Muscle layer of colon (tissue), 2 donors: ENCODE measurements at regions not wholly inside any gene's neighbourhood (a gene's known extent, or its start where the extent isn't known, plus 50 kb on each side); places are given as distances from the start of the nearest gene placed in this dataset.

ENCODE experiments used
- H3K27ac ChIP-seq: one replicate; pipeline ENCODE4 v1.7.0; 2013; ENCODE audit warnings: low read depth, mild to moderate bottlenecking, low read length, moderate library complexity
- H3K27me3 ChIP-seq, 2 donors: one replicate each; pipeline ENCODE4 v1.7.0; 2013; ENCODE audit warnings: low read length in 2 of 2, mild to moderate bottlenecking in 2 of 2; ENCODE audit not compliant: insufficient read depth in 2 of 2, control insufficient read depth in 1 of 2
- H3K36me3 ChIP-seq: one replicate; pipeline ENCODE4 v1.7.0; 2013; ENCODE audit warnings: mild to moderate bottlenecking, low read length; ENCODE audit not compliant: insufficient read depth
- H3K4me1 ChIP-seq: one replicate; pipeline ENCODE4 v1.7.0; 2013; ENCODE audit warnings: mild to moderate bottlenecking, low read length; ENCODE audit not compliant: insufficient read depth
- H3K4me3 ChIP-seq, 2 donors: one replicate each; pipeline ENCODE4 v1.7.0; 2013; ENCODE audit warnings: low read length in 2 of 2, low read depth in 1 of 2, mild to moderate bottlenecking in 1 of 2, moderate library complexity in 1 of 2
- H3K9ac ChIP-seq: one replicate; pipeline ENCODE4 v1.7.0; 2013; ENCODE audit warnings: low read length
- H3K9me3 ChIP-seq: one replicate; pipeline ENCODE4 v1.7.0; 2013; ENCODE audit warnings: mild to moderate bottlenecking, low read length
- donor health status: abdominal sarcoma.
- donor health status: Adenocarcinoma of cecum.

DNA sequence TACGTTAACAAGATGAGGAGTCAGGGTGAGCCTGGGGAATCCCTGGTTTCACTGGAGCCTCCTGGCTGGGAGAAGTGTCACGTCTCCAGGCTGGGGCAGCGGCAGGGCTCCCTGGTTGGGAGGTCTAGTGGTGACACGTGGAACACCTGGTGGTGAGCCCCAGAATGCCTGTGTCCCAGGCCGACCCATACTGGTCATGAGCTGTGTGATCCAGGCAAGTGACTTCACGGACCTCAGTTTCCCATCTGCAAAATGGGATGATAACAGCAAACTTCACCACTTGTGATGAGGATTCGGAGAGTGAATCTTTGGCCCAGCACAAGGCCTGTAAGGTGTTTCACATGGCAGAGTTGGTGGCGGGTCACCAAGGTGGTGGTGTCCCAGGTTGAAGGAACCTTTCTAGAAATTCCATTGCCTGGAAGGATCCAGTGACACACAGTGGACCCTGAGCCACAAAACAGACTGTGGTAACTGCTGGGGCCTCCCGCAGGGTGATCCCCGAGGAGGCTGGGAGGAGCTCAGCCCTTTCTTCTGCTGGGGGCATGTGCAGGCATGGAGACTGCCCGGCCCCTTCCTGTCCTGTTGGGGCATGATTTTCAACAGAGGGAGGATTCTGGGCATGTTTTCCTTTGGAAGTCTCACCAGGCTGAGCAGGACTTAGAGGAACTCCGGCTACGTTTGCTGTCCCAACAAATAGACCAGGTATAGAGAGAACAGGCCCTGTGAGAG is 153.9 kb upstream of the IER5L start:
- H3K36me3 ChIP-seq: no peaks in the 10 kb centered on the region
- H3K4me1 ChIP-seq: peaks cover 45% of the 10 kb centered on the region
- H3K9ac ChIP-seq: no peak overlapping the region
- H3K4me3 ChIP-seq: no peak overlapping the region
- H3K27ac ChIP-seq: no peak overlapping the region
- H3K9me3 ChIP-seq: no peaks in the 10 kb centered on the region
- no peaks in the 10 kb centered on the region for H3K27me3 ChIP-seq

DNA sequence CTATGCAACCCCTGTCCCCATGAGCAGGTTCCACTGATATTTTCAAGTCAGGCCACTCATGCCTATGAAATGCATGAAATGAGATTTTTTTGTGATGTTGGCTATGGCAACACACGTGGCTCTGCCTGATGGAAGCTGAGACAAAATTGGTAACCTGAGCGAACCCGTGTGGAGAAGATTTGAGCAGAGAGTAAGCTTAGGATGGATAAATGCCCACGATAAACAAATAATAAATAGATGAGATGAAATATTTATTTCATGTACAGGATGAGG is 153.4 kb upstream of the IER5L start:
- H3K27ac ChIP-seq: no peak overlapping the region

DNA sequence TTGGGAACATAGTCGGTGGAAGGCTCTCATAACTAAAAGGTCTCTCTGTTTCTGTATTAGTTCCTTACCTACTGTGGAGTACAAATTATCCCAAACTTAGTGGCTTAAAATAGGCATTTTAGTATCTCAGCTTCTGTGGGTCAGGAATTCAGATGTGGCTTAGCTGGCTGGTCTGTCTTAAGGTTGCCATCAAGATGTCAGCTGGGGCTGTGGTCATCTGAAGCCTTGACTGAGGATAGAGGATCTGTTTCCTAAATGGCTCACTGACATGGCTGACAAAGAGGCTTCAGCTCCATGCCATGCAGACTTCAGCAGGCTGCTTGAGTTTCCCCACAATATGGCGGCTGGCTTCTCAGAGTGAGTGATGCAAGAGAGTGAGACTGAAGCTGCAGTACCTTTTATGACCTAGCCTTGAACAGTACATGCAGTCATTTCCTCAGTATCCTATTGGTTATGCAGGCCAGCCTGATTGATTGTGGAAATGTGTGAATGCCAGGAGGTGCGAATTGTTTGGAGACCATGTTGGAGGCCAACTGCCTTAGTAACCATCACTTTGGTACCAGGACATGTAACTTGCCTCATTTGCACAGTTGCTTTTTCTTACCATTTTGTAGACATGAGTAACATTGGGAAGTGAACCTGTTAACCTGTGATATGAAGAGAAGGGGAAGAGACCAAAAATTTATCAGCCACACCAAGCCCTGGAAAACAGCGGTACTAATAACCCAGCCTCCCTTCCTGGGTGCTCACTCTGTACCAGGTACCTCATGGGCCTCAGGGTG is 152.8 kb upstream of the IER5L start:
- no peaks in the 10 kb centered on the region for H3K9me3 ChIP-seq
- H3K4me3 ChIP-seq: no peak overlapping the region
- H3K27me3 ChIP-seq: no peaks in the 10 kb centered on the region
- no peak overlapping the region for H3K9ac ChIP-seq
- H3K27ac ChIP-seq: no peak overlapping the region
- no peaks in the 10 kb centered on the region for H3K36me3 ChIP-seq
- peaks cover 38% of the 10 kb centered on the region for H3K4me1 ChIP-seq

More for the DNA sequence above, 153.4 kb upstream of the IER5L start:
- no peak overlapping the region for H3K9ac ChIP-seq
- H3K4me3 ChIP-seq: no peak overlapping the region
- H3K9me3 ChIP-seq: no peaks in the 10 kb centered on the region
- H3K36me3 ChIP-seq: no peaks in the 10 kb centered on the region
- H3K4me1 ChIP-seq: peaks cover 43% of the 10 kb centered on the region
- H3K27me3 ChIP-seq: no peaks in the 10 kb centered on the region

DNA sequence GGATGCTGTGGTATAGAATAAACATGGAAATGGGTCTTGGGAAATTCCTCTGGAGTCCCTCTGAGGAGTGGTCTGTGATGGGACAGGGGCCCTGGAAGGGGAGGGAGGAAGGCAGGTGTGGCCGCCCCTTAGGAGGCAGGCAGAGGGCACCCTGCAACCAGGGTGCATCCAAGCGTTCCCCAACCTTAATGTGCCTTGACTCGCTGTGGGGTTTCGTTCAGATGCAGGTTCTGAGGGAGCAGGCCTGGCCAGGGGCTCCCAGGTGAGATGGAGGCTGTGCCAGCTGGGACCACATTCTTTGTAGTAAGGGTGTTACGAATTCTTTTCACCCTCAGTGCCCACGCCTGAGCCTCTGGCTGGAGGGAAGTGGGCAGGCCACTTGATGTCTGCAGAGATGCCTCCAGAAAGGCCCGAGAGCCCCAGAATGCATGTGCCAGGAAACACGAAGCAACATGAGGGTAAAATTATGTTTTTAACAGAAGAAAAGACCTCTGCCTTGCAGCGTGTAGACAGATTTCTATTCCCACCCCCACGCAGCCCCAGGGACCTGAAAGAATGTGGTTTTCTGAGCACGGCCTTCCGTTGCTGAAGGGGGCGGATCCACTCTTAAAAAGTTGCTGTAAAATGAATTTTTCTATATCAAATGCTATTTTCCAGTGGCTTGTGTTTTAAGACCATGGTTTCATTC is 150.4 kb upstream of the IER5L start:
- H3K4me1 ChIP-seq: peaks cover 15% of the 10 kb centered on the region
- H3K4me3 ChIP-seq: no peak overlapping the region
- no peak overlapping the region for H3K9ac ChIP-seq
- H3K27ac ChIP-seq: no peak overlapping the region
- no peaks in the 10 kb centered on the region for H3K36me3 ChIP-seq
- no peaks in the 10 kb centered on the region for H3K9me3 ChIP-seq
- H3K27me3 ChIP-seq: no peaks in the 10 kb centered on the region

DNA sequence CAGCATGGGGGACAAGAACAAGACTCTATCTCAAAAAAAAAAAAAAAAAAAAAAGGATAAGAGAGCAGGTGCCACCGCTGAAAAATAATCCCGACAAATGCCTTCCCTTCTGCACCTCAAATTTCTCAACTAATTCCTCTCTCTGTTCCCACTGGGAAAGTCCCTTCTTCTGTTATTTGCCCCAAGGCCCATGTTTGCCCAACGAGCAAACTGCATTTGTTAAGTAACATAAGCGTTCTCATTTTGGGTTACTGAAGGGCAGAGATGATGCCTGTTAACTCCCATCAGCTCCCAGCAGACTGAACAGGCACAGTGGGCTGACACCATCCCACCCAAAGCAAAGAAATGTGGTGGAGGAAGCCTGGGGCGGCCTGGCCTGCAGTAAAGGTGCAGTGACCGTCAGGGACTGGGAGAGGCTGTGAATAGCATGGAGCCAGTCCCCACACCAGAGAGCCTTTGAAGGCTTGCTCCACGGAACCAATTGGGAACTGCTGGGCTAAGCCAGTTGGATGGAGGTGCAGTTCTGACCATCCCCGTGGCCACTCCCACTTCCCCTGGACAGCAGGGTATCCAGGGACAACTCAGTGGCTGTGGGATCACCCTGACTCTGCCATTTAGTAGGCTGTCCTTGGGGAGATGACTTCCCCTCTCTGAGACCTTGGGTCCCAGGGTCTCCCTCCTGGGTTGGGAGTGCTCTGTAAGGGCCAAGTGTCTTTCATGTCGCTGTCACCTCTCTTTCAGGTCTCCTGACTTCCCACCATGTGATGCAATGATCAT is 149.7 kb upstream of the IER5L start:
- no peak overlapping the region for H3K4me3 ChIP-seq
- H3K9ac ChIP-seq: no peak overlapping the region
- H3K36me3 ChIP-seq: no peaks in the 10 kb centered on the region
- H3K27ac ChIP-seq: no peak overlapping the region
- H3K4me1 ChIP-seq: peaks cover 15% of the 10 kb centered on the region
- no peaks in the 10 kb centered on the region for H3K9me3 ChIP-seq
- H3K27me3 ChIP-seq: no peaks in the 10 kb centered on the region

DNA sequence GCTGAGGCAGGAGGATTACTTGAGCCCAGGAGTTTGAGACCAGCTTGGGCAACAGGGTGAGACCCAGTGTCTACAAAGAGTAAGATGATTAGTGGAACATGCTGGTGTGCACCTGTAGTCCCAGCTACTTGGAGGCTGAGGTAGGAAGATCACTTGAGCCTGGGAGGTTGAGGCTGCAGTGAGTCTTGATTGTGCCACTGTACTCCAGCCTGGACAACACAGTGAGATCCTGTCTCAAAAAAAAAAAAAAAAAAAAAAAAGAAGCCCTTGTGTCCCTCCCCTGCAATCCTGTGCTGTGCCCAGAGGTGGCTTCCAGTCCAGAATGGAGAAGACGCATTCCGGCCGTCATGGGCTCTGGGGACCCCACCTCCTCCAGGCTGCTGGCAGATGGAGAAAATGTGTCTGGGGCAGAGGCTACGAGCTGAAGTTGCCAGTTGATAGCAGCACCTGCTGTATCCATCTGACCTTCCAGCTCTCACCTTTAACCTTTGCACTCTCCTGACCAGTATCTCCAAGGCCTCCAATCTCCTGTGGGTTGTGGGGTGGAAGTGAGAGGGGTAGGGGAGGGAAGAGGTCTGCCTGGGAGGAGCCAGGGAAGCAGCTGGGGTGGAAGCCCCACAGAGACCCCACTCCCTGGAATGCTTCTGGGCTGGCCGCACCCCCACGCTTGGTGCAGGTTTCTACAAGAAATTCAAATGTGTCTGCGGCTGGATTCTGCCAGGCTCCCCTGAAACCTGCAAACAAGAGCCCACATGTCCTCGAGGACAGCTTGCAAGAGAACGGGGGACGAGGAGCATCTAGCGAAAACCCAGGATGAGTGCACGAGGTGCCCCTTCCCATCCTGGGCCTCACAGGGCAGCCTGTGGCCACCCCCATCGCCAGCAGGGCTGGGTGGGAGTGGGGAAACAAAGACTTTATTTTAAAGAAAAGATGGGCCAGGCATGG is 148.3 kb upstream of the IER5L start:
- H3K4me1 ChIP-seq: peaks cover 15% of the 10 kb centered on the region
- no peak overlapping the region for H3K27ac ChIP-seq
- H3K4me3 ChIP-seq: no peak overlapping the region
- no peaks in the 10 kb centered on the region for H3K36me3 ChIP-seq
- H3K27me3 ChIP-seq: no peaks in the 10 kb centered on the region
- H3K9ac ChIP-seq: no peak overlapping the region
- H3K9me3 ChIP-seq: no peaks in the 10 kb centered on the region

DNA sequence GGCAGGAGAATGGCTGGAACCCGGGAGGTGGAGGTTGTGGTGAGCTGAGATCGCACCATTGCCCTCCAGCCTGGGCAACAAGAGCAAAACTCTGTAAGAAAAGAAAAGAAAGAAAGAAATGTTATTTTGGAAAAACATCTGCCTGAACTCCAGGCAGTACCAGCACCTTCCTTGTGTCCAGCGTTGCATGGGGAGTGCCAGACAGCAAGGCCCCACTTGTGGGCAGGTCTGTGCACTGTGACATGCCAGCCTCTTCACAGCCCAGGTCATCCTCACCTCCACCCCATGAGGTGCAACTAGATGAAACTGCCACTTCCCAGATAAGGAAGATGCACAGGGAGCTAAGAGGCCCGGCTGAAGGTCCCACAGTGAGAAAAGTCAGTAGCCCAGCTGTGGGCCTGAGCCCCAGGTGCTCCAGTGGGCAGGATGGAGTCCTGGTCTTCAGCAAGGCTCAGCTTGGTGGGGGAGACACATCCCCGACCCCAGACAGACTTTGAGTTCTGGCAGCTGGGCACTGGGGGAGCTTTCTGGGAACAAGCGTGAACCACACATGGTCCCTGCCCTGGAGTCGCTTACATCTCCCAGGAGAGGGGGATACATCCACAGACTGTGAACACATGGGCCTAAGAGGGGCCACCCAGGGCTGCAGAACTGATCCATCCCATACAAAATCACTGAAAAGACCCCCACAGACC is 146.9 kb upstream of the IER5L start:
- no peak overlapping the region for H3K4me3 ChIP-seq
- H3K27me3 ChIP-seq: no peaks in the 10 kb centered on the region
- no peaks in the 10 kb centered on the region for H3K36me3 ChIP-seq
- H3K27ac ChIP-seq: no peak overlapping the region
- no peak overlapping the region for H3K9ac ChIP-seq
- H3K9me3 ChIP-seq: no peaks in the 10 kb centered on the region
- H3K4me1 ChIP-seq: peaks cover 21% of the 10 kb centered on the region

DNA sequence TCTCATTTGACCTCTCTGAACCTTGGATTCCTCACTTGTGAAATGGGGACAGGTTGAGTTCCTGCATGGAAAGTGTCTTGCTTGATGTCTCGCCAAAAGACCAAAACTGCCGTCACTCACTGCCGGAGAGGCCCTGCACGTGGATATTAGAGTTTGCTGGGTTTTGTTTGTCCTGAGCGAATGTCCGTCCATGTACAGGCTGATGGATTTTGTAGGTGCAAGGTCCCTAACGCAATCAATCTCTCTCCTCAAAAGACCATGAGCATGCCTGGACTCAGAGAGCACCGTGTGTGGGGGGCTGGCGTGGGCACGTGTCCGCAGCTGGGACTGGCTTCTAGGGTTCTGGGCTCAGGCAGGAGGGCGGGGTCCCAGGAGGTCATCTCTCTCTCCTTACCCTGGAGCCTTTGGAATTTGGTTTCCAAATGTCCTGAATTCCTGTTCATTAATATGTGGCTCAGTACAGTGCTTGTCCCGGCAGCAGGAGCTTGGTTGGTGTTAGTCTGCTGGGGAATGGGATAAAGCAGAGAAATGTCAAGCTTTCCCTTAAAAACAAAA is 146.0 kb upstream of the IER5L start:
- peaks cover 28% of the 10 kb centered on the region for H3K4me1 ChIP-seq
- H3K4me3 ChIP-seq: no peak overlapping the region
- H3K27ac ChIP-seq: no peak overlapping the region
- no peaks in the 10 kb centered on the region for H3K36me3 ChIP-seq
- H3K9me3 ChIP-seq: no peaks in the 10 kb centered on the region
- H3K9ac ChIP-seq: no peak overlapping the region
- no peaks in the 10 kb centered on the region for H3K27me3 ChIP-seq

DNA sequence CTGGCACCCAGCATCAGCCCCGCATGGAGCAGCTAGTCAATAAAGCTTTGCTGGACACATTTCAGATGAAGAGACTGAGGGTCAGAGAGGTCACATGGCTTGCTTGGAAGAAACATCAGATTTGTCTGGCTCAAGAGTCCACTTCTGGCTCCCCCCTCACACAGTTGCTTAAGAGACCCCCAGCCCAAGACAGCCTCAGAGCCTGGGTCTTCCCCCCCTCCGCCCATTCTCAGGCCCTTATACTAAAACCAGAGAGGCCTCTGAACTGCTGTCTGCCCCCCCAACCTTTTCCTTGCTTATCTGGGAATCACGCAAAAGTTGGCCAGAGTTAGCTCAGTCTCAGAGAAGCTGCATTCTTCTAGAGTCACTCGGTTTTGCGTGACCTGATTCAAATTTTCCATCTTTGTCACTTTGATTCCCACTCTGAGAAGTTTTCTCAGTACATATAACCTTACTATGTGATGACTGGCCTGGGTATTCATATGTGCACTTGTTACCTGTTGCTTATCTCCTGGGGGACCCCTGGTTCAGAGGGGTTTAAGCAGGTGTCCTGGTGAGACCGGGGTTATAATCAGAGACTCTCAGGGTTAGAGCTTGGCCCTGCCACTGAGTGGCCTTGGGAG is 145.4 kb upstream of the IER5L start:
- H3K9ac ChIP-seq: no peak overlapping the region
- H3K4me1 ChIP-seq: peaks cover 32% of the 10 kb centered on the region
- no peak overlapping the region for H3K27ac ChIP-seq
- no peak overlapping the region for H3K4me3 ChIP-seq
- no peaks in the 10 kb centered on the region for H3K27me3 ChIP-seq
- no peaks in the 10 kb centered on the region for H3K9me3 ChIP-seq
- no peaks in the 10 kb centered on the region for H3K36me3 ChIP-seq
